SHP77 (cell line): ENCODE measurements at regions not wholly inside any gene's neighbourhood (a gene's known extent, or its start where the extent isn't known, plus 50 kb on each side); places are given as distances from the start of the nearest gene placed in this dataset.
A peak's percentile ranks its signal among the peaks of the same experiment; 100 is the strongest.

Experiments
- DNase-seq, 2 experiments: peaks; one replicate each; lab custom pipeline; 2025; lab: John Stamatoyannopoulos, UW

DNA sequence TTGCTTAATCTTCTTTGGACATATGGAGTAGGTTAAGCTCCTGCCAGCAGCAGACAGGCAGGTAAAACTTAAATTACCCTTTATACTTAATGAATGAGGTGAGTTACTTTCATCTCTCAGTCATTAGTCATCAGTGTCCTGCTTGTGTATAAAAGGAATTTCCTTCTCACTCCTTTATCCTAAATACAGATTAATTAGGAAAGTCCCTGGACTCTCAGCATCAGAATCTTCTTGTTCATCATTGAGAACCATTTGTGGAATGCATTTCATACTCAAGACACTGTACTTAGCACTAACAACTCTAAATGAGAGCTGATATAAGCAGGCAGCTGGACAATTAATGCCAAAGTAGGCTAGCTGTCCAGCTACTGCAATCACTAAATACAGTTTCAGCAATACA is 630.4 kb downstream of the METTL15 start:
- no peak for DNase-seq

DNA sequence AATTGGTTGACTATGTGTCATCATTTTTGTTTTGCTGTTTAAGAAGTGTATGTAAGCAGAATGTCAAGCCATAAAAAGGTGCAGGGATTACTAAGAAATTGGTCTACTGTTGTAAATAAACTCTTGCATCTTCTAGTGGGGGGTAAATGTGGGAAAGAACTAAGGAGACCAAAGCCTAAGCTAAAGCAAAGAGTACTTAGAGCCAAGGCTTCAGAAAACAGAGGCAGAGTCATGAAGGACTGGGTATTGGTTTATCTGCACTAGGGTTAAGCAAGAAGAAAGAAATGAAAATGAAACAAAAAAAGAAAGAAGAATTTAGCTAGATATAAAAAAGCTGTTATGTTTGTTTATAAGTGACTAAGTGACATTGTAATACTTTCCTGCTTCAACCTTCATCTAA is 628.1 kb downstream of the METTL15 start:
- DNase-seq: no peak

DNA sequence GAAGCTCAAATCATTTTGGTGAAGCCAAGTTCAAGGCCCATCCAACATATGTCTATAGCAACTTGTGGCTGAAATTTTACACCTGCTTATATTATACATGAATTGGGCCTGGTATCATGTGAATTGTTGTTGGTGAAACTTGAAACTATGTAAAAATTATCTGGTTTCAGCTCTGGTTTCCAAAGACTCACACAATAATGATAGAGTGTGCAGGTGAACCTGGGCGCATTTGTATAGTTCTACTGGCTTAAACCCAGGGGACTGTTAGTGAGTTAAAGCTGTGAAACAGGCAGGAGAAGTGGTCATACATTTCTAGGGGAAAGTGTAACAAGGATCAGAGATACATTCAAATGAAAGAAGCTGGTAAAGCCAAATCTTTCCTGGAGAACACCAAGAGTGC is 627.3 kb downstream of the METTL15 start:
- DNase-seq: no peak

DNA sequence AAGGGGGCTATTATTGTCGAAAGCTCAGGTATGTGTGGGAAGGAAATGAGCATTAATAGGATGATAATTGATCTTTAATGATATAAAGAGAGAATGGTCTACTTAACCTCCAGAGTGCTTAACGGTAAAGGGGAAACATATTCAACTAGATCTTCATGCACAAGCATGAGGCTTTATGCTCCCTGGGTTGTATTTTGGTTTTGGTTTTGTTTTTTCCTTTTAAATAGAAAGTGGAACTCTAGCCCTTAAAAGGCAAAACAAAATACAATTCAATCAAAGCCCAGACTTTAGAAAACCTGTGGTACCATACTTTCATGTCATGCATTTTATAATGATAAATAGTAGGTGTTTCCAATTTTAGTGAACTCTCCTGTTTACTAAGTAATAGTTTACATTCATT is 622.7 kb downstream of the METTL15 start:
- DNase-seq: no peak

DNA sequence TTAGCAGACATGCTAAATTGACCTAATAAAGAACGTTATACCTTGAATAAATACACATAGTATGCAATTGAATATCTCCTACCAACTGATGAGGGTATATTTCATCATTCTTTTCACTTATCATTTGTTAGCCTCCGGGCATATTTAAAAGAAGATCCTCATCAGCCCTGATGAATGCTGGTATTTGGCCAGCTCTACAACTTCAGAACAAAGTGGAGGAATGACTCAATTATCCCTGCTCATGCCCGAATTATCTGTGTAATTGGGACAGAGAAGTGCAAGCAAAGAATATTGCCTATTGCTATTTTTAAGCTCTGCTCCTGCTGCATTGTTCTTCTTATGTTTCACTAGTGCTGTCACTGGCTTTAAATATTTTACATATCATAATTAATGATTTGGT is 622.1 kb downstream of the METTL15 start:
- no peak for DNase-seq

DNA sequence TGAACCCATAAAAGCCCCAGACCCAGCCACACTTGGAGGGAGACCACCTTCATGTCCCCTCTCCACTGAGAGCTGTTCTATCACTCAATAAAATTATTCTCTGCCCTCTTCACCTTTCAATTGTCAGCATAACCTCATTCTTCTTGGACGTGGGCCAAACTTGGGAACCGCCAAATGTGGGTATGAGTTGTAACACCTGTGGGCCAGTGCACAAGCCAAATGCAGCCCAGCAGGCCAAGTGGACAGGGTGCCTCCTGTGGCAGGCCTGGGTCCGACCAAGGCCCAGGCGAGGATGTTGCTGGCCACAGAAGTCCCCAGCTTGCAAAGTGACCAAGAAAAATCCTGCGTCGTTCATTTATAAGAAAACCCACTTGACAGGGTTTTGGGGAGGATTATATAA is 621.2 kb downstream of the METTL15 start:
- DNase-seq: no peak

DNA sequence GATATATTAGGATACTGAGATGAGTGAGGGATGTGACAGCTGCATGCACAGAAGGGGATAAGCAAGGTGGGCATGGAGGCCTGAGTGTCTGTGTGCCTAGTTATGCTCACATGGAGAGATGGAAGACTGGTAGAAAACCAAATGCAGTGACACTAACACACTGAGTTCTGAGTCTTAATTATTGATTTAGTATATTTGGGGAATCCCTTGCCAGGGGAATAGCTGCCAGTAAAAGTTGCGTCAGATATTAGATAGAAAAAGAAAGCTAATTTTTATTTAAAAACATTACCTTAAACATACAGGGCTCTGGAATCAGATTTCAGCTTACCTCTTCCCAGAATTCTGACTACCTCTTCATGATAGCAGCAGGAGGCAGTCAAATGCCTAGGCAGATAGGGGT is 620.5 kb downstream of the METTL15 start:
- DNase-seq: no peak

DNA sequence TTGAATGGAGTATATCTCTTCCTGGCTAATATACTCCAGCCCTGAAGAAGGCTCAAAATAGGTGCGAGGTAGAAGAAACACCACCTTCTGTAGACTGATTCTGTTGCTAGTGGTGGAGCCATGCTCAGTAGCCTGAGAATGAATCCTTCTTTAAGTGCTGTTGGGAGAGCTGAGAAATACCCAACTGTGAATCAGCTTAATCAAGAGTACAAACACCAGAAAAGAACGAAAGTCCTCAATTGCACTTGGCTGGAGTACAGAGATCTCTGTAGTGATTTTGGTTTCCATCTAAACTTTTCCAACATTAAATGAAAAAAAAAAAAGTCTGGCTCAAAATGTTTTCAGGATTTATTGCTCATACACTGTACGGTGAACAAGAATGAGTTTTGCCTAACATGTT is 619.1 kb downstream of the METTL15 start:
- DNase-seq: no peak

DNA sequence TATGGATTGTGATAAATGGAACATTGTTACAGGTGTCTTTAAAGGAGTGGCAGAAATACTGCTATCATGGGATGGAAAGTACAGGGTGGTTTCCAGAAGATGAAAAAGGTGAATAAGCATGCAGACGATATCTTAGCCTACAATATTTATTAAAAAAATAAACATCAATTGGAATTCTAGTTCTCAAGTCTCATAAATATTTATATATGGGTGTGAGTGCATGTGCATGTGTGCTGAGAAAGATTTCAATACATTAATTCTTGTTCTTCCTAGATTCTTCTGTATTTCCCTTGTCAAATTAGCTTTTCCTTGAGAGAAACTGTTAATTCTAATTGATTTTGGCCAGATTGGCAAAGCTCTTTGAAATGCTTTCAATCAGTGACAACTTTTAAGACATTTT is 618.2 kb downstream of the METTL15 start:
- DNase-seq: no peak

DNA sequence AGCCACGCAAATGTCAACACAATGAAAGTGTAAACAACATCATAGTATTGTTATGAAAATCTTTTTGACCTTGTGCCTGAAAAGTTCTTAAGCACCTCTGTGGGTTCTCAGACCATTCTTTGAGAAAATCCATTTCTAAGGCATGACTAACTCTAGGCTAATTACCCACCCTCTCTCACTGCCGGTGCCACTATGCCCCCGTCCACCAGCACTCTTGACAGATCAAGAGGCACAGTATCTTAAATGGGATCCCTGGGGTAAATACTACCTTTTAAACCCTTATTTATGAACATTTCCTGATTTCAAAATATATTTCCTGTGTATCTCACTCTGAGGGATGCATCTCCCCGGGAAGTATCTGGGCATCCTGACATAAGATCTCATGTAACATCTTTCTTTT is 607.5 kb downstream of the METTL15 start:
- DNase-seq: no peak

DNA sequence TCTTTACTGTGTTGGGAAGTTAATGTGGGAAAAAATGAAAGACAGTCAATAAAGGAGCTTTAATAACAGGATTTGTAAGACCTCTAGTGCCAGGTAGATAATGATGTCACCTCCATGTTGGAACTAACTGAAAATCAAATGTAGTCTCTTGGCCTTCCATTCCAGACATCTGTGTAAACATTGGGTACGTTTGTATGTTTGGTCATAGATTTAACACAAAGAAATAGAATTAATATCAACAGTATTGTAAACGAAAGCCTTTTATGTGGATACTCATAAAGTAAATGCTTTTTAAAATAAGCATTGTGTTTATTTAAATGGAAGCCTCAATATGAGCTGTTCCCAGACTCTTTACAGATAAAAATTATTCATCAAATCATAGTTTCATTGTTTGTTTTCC is 605.7 kb downstream of the METTL15 start:
- DNase-seq: peak; percentile 44 to 58

DNA sequence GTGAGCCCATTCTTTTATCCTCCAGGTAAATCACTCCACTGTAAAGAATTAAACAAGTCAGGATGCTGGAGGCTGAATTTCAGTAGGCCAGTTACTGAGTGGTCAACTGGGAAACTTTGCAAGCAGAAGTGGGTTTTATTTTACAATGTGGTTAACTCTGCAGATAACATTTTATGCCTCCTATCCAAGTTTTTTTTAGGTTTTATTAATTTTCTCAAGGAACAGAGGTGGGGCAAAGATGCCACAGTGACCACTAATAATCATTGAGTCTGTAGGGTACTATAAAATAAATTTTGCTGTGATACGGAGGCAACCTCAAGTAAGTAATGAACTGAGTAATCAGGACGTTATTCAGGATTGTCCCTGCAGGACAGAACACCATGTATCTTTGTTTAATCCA is 599.9 kb downstream of the METTL15 start:
- DNase-seq: no peak

DNA sequence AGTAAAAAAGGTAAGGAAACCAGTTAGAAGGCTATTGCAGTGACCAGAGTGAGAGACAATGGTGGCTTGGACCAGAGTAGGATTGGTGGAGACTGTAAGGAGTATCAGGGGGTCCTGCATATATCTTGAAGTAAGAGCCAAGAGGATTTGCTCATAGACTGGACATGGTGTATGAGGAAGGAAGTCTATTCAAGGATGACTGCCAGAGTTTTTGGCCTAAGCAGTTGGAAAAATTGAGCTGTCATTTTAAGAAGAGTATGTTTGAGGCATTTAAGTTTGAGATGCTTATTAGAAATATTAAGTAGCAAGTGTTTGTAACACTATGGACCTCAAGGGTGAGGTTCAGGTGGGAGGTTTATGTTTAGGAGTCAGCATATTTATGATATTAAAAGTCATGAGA is 596.6 kb downstream of the METTL15 start:
- no peak for DNase-seq

DNA sequence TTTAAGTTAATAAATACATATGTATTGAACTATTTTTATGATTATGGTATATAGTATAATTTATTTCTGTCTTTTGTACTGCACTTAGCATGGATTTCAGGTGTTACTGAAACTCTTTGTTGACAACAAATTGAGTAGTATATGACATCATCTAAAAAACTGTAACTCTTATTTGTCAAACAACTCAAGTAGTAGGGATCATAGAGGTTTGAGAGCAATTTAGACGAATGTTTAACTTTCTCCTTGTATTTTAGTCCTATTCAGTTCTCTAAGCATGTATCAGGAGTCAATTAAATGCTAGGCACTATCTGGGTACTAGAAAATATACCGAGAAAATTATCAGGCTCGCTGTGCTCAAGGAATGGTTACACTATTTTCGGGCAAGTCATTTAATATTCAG is 595.2 kb downstream of the METTL15 start:
- no peak for DNase-seq

DNA sequence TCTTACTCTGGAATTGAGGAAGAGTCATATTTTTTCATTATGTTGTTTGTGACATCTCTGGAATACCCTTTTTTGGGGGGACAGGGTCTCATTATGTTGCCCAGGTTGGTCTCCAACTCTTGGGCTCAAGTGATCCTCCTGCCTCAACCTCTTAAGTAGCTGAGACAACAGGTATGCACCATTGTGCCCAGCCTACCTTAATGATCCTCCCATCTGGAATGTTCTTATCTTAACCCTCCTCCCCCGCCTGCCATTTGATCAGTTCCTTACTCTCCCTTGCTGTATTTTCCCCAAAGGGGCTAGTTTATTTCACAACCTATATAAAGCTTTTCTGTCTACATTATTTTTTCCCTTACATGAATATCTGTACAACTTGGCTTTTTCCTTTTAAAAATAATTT is 594.7 kb downstream of the METTL15 start:
- no peak for DNase-seq

DNA sequence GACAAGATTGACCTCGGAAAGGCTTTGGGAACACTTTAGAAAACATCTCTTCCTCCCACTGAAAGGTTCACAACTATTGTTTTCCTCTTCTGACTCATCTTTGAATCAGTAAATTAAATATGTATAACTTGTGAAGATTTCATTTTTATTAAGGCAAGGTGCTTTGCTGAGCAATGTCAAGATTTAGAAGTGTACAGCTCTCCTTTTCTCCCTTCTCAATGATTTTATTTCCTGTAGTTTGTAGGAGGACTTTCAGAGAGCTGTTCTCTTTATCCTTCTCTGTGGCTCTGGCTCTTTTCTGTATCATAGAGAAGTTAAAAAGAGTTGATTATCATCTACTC is 594.2 kb downstream of the METTL15 start:
- DNase-seq: no peak

DNA sequence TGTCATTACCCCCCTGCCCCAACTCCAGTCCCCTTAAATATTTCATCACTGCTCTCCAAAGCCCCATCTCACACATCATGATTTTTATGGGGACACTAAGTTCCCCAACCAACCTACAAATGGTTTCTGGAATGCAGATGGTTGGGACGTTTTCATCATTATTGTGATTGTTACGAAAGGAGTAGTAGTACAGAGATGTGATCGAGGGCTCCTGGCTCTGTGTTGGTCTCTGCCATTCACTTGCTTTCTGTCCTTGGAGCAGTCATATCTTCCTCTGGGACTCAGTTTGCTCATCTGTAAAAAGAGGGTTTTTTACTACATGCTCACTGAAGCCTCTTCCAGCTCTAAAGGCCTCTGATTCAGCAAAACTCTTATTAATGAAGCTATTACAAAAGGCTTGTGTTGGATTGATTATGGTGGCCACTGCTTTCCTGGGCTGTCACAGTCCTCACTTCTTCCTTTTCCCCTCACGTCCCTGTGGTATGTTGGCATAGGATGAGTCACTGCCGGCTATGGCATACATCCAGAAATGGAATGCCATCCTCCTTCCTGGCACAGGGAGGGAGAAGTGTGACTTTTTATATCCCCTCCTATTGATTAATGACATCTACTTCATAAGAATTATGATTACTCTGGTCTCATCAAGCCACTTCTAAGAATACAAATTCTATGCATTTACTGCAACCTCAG is 593.7 kb downstream of the METTL15 start:
- peak in 1 of 2 experiments; percentile 15 for DNase-seq

DNA sequence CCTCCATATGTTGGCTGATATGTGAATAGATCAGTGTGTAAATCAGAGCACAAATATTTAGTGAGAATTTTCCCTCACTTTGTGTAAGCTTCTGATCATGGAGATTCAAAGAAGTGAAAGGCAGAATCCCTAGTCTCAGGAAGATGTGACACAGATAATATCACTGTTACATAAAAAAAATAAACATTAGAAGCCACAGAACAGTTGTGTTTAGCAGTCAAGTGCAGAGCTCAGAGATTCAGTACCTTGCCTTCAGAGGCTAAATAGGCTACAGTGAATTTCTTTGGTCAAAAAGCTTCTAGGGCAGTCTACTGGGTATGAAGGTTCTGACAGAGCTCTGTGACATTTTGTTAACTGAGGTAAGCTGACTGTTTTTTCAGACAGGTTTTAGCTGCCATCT is 591.5 kb downstream of the METTL15 start:
- no peak for DNase-seq

DNA sequence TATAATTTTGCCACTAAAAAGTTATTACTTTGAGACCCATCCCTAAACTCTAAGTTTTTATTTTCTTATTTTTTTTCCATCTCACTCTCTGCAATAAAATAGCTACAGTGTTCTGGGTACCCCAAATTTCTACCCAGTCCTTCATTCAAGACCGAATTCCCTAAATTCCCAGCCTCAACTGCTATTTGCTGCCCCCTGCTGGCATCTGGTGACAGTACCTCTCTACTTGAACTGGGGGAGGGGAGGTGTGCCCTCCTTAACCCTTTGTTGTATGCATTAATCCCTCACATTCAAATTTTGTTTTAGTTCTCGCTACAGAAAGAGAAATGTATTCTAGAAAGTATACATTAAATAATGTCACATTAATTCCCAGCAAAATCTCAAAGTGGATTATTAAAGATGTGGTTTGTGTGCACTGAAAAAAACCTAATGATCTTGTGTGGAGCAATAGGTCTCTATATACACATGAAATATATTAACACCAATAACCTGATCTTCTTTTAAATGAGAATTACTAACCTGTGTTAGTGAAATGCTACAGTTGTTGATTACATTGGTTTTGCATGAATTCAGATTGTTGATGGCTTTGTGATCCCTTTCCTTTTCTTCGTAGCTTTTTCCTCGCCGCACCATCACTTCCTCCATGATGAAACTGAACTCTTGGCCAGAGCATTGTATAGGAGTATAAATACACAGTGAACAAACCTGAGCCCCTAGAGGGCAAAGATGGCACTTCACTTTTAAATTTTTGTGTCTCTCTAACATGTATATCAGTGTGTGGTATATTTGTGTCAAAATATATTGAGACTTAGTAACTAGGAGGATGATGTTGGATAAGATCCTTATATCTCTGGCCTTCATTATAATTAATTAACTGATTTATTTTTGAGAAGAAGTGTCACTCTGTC is 590.0 kb downstream of the METTL15 start:
- no peak for DNase-seq

DNA sequence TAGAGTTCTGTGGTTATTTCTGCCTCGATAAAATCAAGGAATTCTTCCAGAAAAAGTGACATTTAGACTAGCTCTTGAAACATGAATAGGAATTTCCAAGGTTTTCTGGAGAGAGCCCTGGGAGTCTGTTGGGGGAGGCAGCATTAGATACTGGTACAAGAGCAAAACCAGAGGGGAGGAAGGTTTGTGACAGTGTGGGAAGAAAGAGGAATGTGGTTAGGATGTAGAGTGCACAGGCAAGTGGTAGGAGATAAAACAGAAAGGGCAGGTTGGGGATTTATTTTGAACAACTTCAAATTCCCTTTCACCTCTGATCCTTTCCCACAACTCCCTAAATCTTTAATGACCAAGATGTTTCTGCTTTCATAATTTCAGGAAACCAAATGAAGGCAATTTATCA is 588.4 kb downstream of the METTL15 start:
- no peak for DNase-seq

DNA sequence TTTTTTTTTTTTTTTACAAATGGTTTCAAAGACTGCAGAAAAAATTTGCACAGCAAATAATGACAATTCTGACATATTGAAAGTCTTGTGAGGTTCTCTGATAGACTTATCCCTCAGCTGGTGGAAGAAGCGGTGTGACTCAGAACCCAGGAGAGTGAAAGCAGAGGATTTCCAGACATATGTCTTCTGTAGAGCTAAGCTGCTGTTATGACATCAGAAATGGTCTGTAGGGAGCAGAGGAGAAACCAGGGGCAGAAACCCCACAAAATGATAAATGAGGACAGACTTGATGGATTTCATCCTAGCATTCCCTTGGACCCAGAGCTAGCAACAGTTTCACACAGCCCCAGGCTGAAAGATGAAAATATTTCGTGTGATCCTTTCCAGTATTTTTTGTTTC is 582.6 kb downstream of the METTL15 start:
- no peak for DNase-seq

DNA sequence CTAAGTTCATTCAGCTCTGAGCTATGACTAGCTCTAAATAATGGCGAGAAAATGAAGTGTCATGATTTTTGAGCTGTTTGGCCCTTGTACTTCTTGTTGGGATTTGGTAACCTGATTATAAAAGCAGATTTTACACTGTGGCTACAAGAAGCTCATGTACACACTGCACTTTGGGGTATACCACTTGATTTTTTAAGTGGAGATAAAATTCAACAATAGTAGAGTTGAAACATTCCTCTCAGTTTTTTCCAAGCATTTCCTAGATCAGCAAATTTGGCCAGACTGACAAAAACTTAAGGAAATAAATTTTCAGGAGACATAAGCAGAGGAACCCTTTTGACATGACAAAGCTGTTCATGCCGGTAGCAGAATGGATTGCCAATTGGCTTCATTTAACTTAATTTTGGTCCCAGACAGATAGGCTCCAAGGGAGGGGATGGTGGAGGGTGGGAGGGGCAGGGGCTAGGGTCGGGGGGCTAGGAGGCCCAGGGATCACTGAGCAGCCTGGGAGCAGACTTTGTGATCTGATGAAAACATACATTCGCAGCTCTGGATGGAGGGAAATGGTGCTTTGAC is 575.9 kb downstream of the METTL15 start:
- no peak for DNase-seq

DNA sequence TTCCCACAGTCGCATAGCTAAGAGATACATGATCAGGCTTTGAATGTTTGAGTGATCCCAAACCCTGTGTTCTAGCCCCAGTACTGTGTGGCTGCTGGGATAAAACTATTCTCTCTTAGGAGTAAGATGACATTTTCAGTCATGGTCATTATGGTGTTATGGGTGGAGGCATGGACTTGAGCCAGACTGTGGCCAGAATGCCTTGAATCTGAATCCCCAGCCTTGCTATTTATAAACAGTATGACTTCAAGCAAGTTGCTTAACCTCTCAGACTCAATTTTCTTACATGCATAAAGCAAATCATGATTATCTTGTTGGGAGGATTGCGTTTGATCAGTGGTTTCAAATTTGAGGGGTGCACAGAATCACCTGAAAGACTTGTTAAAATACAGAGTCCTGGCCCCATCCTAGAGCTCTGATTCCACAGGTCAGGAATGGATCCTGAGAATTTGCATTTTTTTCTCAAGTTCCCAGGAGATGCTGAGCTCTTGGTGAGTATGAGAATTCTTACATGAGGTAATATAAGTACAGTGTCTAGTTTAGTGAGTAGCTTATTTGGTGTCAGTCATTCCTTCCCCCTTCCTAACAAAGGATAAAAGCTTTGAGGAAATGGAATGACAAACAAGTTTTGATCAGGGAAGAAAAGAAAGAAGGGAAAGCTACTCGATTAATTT is 571.7 kb downstream of the METTL15 start:
- DNase-seq: no peak
